GM23338 (cell line): ENCODE measurements at regions not wholly inside any gene's neighbourhood (a gene's known extent, or its start where the extent isn't known, plus 50 kb on each side); places are given as distances from the start of the nearest gene placed in this dataset.

ENCODE experiments used
- ATAC-seq: fragments of 200-7000 bp; cut with Tn5 transposase; 3 replicates; pipeline ENCODE4 v1.9.1; 2020
- DNase-seq: peaks from one replicate; pipeline ENCODE4 v3.0.0-alpha.2; 2015; ENCODE audit warnings: low spot score
- H2AFZ ChIP-seq: fragments of 200-600 bp; sonication (generic); 2 replicates; pipeline ENCODE4 v1.8.0; 2016; ENCODE audit warnings: antibody characterized with exemption, mild to moderate bottlenecking, moderate library complexity
- H3F3A ChIP-seq: fragments of 200-600 bp; sonication (generic); replicated peaks from 2 replicates; pipeline ENCODE4 v1.8.0; 2017; ENCODE audit warnings: antibody characterized with exemption, mixed run types, low read depth
- H3K27ac ChIP-seq: fragments of 200-600 bp; sonication (generic); 2 replicates; pipeline ENCODE4 v1.6.1; 2016; ENCODE audit warnings: low read depth
- H3K27me3 ChIP-seq: fragments of 200-600 bp; sonication (generic); 2 replicates; pipeline ENCODE4 v1.8.0; 2016; ENCODE audit warnings: mild to moderate bottlenecking, mixed run types, moderate library complexity; ENCODE audit not compliant: insufficient read depth
- H3K36me3 ChIP-seq: fragments of 200-600 bp; sonication (generic); 2 replicates; pipeline ENCODE4 v1.8.0; 2016; ENCODE audit warnings: mild to moderate bottlenecking; ENCODE audit not compliant: insufficient read depth
- H3K4me1 ChIP-seq: fragments of 200-600 bp; sonication (generic); 2 replicates; pipeline ENCODE4 v1.8.0; 2016; ENCODE audit warnings: mild to moderate bottlenecking, moderate library complexity; ENCODE audit not compliant: insufficient read depth
- H3K4me2 ChIP-seq: fragments of 200-600 bp; sonication (generic); 2 replicates; pipeline ENCODE4 v1.7.1; 2017; ENCODE audit warnings: mixed run types
- H3K4me3 ChIP-seq: fragments of 200-600 bp; sonication (generic); 2 replicates; pipeline ENCODE4 v1.6.1; 2016; ENCODE audit warnings: mixed run types
- H3K79me2 ChIP-seq: fragments of 200-600 bp; sonication (generic); replicated peaks from 2 replicates; pipeline ENCODE4 v1.8.0; 2017; ENCODE audit warnings: mild to moderate bottlenecking; ENCODE audit not compliant: insufficient read depth
- H3K9me2 ChIP-seq: fragments of 200-600 bp; sonication (generic); 2 replicates; pipeline ENCODE4 v1.8.0; 2017; ENCODE audit not compliant: insufficient read depth
- H4K20me1 ChIP-seq: fragments of 200-600 bp; sonication (generic); replicated peaks from 2 replicates; pipeline ENCODE4 v1.8.0; 2017; ENCODE audit warnings: mild to moderate bottlenecking; ENCODE audit not compliant: insufficient read depth
- H3K27ac Mint-ChIP-seq: 2 replicates; pipeline ENCODE4 v1.8.0; 2020; ENCODE audit warnings: inconsistent platforms, mild to moderate bottlenecking, moderate library complexity, mixed read lengths
- H3K27me3 Mint-ChIP-seq: 3 replicates; pipeline ENCODE4 v1.8.0; 2022; ENCODE audit warnings: low read depth, mild to moderate bottlenecking, moderate library complexity, mixed read lengths, inconsistent platforms; ENCODE audit not compliant: insufficient read depth, poor library complexity
- H3K36me3 Mint-ChIP-seq: 3 replicates; pipeline ENCODE4 v1.8.0; 2021; ENCODE audit warnings: low read depth, mild to moderate bottlenecking, inconsistent platforms, moderate library complexity, mixed read lengths
- H3K4me1 Mint-ChIP-seq: 3 replicates; pipeline ENCODE4 v1.8.0; 2020; ENCODE audit warnings: mild to moderate bottlenecking, inconsistent platforms, mixed read lengths
- H3K4me3 Mint-ChIP-seq: 3 replicates; pipeline ENCODE4 v1.8.0; 2021; ENCODE audit warnings: moderate library complexity, mild to moderate bottlenecking, inconsistent platforms, mixed read lengths
- H3K9me3 Mint-ChIP-seq: 3 replicates; pipeline ENCODE4 v1.8.0; 2020; ENCODE audit warnings: moderate library complexity, mild to moderate bottlenecking, inconsistent platforms, mixed read lengths
- CREB1 ChIP-seq: fragments of 250-450 bp; sonication (Bioruptor Pico); IDR thresholded peaks from 2 replicates; pipeline ENCODE4 v1.5.0; 2020; ENCODE audit warnings: low read depth, mild to moderate bottlenecking, moderate library complexity
- EZH2 ChIP-seq: fragments of 200-600 bp; sonication (generic); IDR thresholded peaks from one replicate; pipeline ENCODE4 v1.8.0; 2017; ENCODE audit warnings: antibody characterized with exemption, mild to moderate bottlenecking, low read depth; ENCODE audit not compliant: unreplicated experiment
- EZH2phosphoT487 ChIP-seq: fragments of 200-600 bp; sonication (generic); IDR thresholded peaks from one replicate; pipeline ENCODE4 v1.8.1; 2018; ENCODE audit warnings: antibody characterized with exemption; ENCODE audit not compliant: unreplicated experiment
- JUNB ChIP-seq: IDR thresholded peaks from one replicate; pipeline ENCODE4 v1.6.1; 2016; ENCODE audit warnings: antibody characterized with exemption; ENCODE audit not compliant: unreplicated experiment
- NANOG ChIP-seq: IDR thresholded peaks from 2 replicates; pipeline ENCODE4 v1.6.1; 2016; ENCODE audit warnings: antibody characterized with exemption, borderline replicate concordance
- POLR2AphosphoS5 ChIP-seq: IDR thresholded peaks from 2 replicates; pipeline ENCODE4 v1.6.1; 2016; ENCODE audit warnings: antibody characterized with exemption, low read depth
- STAT1 ChIP-seq: IDR thresholded peaks from one replicate; pipeline ENCODE4 v1.6.1; 2016; ENCODE audit warnings: antibody characterized with exemption; ENCODE audit not compliant: unreplicated experiment
- ZNF114 ChIP-seq: fragments of 250-450 bp; sonication (Bioruptor Pico); IDR thresholded peaks from 2 replicates; pipeline ENCODE4 v1.5.0; 2020; ENCODE audit warnings: mild to moderate bottlenecking, moderate library complexity
- ZNF331 ChIP-seq: fragments of 250-450 bp; sonication (Bioruptor Pico); IDR thresholded peaks from 2 replicates; pipeline ENCODE4 v1.5.0; 2020; ENCODE audit warnings: low read depth, mild to moderate bottlenecking, moderate library complexity
- TF ChIP-seq, protein P1 (sequence below): IDR thresholded peaks from one replicate; pipeline ENCODE4 v1.6.1; 2018; ENCODE audit warnings: antibody characterized with exemption; ENCODE audit not compliant: unreplicated experiment
- TF ChIP-seq, protein P2 (sequence below): fragments of 250-450 bp; sonication (Bioruptor Pico); IDR thresholded peaks from 2 replicates; pipeline ENCODE4 v1.5.0; 2020; ENCODE audit warnings: mild to moderate bottlenecking, moderate library complexity
- TF ChIP-seq, protein P3 (sequence below): IDR thresholded peaks from 2 replicates; pipeline ENCODE4 v1.6.1; 2016; ENCODE audit warnings: antibody characterized with exemption
- TF ChIP-seq, protein P4 (sequence below), 2 experiments: fragments of 200-600 bp in 1 of 2; sonication (generic) in 1 of 2; conservative IDR thresholded peaks; 2 replicates each; pipeline versions ENCODE4 v1.5.1 to v1.6.1; 2016 to 2017; ENCODE audit warnings: antibody characterized with exemption in 2 of 2, low read depth in 2 of 2, mild to moderate bottlenecking in 2 of 2, moderate library complexity in 1 of 2

DNA sequence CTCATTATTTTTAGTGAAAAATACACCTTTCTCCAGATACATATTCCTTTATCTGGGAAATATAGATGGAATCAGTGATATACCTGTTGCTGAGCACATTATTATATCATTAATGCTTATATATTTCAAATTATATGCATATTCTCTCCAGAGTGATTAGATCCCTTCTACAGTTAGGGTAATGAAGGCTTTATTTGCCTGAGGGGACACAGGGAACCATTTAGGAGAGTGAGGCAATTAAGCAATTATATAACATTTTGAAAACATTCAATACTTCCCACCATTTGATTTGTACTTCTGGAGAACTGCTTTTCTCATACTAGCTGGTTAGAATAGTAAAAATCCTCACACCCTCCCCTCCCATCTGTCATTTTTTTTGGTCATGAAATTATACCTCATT is 212.8 kb upstream of the NOVA1 start (continued):
- TF ChIP-seq ZNF331: no peak

DNA sequence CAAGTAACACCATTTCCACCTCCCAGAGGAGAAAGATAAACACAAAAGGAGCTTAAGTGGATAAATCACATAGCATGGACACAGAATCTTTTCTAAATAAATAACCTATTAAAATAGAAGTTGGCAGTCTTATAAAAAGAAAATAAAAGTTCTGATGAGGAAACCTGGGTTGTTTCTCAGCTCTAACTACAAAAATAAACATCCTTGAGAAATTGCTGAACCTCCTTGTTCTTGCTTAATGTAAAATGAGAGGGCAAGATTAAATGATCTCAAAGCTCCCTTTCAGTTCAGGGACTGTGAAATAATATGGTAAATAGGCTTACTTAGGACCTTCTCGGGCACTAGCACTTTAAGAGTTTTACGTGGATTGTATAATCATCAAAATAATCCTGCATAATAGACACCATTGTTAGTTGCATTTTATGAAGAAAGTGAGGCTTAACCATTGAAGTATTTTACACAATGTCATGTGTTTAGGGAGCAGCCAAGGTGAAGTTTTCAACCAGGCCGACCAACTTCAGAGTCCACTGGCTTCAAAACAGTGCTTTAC is 214.0 kb upstream of the NOVA1 start:
- TF ChIP-seq, protein P1, sequence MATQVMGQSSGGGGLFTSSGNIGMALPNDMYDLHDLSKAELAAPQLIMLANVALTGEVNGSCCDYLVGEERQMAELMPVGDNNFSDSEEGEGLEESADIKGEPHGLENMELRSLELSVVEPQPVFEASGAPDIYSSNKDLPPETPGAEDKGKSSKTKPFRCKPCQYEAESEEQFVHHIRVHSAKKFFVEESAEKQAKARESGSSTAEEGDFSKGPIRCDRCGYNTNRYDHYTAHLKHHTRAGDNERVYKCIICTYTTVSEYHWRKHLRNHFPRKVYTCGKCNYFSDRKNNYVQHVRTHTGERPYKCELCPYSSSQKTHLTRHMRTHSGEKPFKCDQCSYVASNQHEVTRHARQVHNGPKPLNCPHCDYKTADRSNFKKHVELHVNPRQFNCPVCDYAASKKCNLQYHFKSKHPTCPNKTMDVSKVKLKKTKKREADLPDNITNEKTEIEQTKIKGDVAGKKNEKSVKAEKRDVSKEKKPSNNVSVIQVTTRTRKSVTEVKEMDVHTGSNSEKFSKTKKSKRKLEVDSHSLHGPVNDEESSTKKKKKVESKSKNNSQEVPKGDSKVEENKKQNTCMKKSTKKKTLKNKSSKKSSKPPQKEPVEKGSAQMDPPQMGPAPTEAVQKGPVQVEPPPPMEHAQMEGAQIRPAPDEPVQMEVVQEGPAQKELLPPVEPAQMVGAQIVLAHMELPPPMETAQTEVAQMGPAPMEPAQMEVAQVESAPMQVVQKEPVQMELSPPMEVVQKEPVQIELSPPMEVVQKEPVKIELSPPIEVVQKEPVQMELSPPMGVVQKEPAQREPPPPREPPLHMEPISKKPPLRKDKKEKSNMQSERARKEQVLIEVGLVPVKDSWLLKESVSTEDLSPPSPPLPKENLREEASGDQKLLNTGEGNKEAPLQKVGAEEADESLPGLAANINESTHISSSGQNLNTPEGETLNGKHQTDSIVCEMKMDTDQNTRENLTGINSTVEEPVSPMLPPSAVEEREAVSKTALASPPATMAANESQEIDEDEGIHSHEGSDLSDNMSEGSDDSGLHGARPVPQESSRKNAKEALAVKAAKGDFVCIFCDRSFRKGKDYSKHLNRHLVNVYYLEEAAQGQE: no peak
- TF ChIP-seq JUNB (no peak), EZH2phosphoT487 (no peak), ZNF114 (no peak), EZH2 (no peak), CREB1 (CRISPR knock-in tag) (no peak), STAT1 (no peak), NANOG (no peak), ZNF331 (no peak), POLR2AphosphoS5 (no peak)
- TF ChIP-seq, protein P2, sequence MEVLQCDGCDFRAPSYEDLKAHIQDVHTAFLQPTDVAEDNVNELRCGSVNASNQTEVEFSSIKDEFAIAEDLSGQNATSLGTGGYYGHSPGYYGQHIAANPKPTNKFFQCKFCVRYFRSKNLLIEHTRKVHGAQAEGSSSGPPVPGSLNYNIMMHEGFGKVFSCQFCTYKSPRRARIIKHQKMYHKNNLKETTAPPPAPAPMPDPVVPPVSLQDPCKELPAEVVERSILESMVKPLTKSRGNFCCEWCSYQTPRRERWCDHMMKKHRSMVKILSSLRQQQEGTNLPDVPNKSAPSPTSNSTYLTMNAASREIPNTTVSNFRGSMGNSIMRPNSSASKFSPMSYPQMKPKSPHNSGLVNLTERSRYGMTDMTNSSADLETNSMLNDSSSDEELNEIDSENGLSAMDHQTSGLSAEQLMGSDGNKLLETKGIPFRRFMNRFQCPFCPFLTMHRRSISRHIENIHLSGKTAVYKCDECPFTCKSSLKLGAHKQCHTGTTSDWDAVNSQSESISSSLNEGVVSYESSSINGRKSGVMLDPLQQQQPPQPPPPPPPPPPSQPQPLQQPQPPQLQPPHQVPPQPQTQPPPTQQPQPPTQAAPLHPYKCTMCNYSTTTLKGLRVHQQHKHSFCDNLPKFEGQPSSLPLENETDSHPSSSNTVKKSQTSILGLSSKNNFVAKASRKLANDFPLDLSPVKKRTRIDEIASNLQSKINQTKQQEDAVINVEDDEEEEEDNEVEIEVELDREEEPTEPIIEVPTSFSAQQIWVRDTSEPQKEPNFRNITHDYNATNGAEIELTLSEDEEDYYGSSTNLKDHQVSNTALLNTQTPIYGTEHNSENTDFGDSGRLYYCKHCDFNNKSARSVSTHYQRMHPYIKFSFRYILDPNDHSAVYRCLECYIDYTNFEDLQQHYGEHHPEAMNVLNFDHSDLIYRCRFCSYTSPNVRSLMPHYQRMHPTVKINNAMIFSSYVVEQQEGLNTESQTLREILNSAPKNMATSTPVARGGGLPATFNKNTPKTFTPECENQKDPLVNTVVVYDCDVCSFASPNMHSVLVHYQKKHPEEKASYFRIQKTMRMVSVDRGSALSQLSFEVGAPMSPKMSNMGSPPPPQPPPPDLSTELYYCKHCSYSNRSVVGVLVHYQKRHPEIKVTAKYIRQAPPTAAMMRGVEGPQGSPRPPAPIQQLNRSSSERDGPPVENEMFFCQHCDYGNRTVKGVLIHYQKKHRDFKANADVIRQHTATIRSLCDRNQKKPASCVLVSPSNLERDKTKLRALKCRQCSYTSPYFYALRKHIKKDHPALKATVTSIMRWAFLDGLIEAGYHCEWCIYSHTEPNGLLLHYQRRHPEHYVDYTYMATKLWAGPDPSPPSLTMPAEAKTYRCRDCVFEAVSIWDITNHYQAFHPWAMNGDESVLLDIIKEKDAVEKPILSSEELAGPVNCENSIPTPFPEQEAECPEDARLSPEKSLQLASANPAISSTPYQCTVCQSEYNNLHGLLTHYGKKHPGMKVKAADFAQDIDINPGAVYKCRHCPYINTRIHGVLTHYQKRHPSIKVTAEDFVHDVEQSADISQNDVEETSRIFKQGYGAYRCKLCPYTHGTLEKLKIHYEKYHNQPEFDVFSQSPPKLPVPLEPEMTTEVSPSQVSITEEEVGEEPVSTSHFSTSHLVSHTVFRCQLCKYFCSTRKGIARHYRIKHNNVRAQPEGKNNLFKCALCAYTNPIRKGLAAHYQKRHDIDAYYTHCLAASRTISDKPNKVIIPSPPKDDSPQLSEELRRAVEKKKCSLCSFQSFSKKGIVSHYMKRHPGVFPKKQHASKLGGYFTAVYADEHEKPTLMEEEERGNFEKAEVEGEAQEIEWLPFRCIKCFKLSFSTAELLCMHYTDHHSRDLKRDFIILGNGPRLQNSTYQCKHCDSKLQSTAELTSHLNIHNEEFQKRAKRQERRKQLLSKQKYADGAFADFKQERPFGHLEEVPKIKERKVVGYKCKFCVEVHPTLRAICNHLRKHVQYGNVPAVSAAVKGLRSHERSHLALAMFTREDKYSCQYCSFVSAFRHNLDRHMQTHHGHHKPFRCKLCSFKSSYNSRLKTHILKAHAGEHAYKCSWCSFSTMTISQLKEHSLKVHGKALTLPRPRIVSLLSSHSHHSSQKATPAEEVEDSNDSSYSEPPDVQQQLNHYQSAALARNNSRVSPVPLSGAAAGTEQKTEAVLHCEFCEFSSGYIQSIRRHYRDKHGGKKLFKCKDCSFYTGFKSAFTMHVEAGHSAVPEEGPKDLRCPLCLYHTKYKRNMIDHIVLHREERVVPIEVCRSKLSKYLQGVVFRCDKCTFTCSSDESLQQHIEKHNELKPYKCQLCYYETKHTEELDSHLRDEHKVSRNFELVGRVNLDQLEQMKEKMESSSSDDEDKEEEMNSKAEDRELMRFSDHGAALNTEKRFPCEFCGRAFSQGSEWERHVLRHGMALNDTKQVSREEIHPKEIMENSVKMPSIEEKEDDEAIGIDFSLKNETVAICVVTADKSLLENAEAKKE (CRISPR knock-in tag): no peak
- TF ChIP-seq, protein P3, sequence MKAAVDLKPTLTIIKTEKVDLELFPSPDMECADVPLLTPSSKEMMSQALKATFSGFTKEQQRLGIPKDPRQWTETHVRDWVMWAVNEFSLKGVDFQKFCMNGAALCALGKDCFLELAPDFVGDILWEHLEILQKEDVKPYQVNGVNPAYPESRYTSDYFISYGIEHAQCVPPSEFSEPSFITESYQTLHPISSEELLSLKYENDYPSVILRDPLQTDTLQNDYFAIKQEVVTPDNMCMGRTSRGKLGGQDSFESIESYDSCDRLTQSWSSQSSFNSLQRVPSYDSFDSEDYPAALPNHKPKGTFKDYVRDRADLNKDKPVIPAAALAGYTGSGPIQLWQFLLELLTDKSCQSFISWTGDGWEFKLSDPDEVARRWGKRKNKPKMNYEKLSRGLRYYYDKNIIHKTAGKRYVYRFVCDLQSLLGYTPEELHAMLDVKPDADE: no peak
- TF ChIP-seq, protein P4, sequence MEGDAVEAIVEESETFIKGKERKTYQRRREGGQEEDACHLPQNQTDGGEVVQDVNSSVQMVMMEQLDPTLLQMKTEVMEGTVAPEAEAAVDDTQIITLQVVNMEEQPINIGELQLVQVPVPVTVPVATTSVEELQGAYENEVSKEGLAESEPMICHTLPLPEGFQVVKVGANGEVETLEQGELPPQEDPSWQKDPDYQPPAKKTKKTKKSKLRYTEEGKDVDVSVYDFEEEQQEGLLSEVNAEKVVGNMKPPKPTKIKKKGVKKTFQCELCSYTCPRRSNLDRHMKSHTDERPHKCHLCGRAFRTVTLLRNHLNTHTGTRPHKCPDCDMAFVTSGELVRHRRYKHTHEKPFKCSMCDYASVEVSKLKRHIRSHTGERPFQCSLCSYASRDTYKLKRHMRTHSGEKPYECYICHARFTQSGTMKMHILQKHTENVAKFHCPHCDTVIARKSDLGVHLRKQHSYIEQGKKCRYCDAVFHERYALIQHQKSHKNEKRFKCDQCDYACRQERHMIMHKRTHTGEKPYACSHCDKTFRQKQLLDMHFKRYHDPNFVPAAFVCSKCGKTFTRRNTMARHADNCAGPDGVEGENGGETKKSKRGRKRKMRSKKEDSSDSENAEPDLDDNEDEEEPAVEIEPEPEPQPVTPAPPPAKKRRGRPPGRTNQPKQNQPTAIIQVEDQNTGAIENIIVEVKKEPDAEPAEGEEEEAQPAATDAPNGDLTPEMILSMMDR (conservative IDR thresholded peaks at IDR 0.05; ENCODE audit: low read depth in 2 of 2): no peak
- no peak for ATAC-seq

More for the DNA sequence above, 214.0 kb upstream of the NOVA1 start:
- Histone ChIP-seq H3K4me2 (no peak overlapping the region), H2AFZ (0 out of 2 replicates have a peak overlapping the region, but pooled peaks have one; percentile 3), H3K4me3 (no peak overlapping the region), H3K4me1 (no peaks in the 10 kb centered on the region), H4K20me1 (no peaks in the 10 kb centered on the region), H3K27me3 (no peaks in the 10 kb centered on the region), H3K27ac (no peak overlapping the region), H3F3A (no peaks in the 10 kb centered on the region), H3K79me2 (no peaks in the 10 kb centered on the region), H3K9me2 (no peaks in the 10 kb centered on the region), H3K36me3 (no peaks in the 10 kb centered on the region)
- Mint-ChIP-seq H3K27ac (no peak overlapping the region; the same call in 1 of the 2 replicates), H3K4me1 (no peaks in the 10 kb centered on the region; the same call in 2 of the 3 replicates), H3K4me3 (no peak overlapping the region), H3K27me3 (no peaks in the 10 kb centered on the region), H3K36me3 (no peaks in the 10 kb centered on the region), H3K9me3 (no peaks in the 10 kb centered on the region)
- no peak for DNase-seq
